OCI-LY7 (cell line): ENCODE measurements at regions not wholly inside any gene's neighbourhood (a gene's known extent, or its start where the extent isn't known, plus 50 kb on each side); places are given as distances from the start of the nearest gene placed in this dataset.

Source experiments
- EZH2phosphoT487 ChIP-seq: fragments of 200-600 bp; sonication (generic); IDR thresholded peaks from 2 replicates; pipeline ENCODE4 v1.6.1; 2018; ENCODE audit warnings: low read depth, borderline replicate concordance, mild to moderate bottlenecking, mixed run types, antibody characterized with exemption, low read length, moderate library complexity, mixed read lengths
- TF ChIP-seq, protein P1 (sequence below): fragments of 200-600 bp; sonication (generic); conservative IDR thresholded peaks from 2 replicates; pipeline ENCODE4 v1.5.1; 2014; ENCODE audit warnings: mild to moderate bottlenecking, antibody characterized with exemption, low read length, moderate library complexity, mixed read lengths

DNA sequence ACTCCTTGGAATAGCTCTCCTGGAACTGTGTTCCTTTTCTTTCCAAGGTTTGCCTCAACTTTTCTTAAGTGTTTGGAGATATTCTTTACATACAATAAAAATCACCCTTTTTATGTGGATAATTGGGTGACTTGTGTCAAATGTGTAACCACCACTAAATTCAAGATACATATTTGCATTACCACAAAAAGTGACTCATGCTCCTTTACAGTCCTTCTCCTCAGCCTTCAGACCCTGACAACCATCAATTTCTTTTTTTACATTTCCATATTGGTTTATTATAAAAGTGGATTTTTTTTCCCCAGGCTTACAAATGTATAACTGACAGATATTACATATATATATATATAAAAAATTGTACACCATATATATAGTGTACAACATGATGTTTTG lies 372.0 kb upstream of the KCNN2 start:
- TF ChIP-seq, protein P1, sequence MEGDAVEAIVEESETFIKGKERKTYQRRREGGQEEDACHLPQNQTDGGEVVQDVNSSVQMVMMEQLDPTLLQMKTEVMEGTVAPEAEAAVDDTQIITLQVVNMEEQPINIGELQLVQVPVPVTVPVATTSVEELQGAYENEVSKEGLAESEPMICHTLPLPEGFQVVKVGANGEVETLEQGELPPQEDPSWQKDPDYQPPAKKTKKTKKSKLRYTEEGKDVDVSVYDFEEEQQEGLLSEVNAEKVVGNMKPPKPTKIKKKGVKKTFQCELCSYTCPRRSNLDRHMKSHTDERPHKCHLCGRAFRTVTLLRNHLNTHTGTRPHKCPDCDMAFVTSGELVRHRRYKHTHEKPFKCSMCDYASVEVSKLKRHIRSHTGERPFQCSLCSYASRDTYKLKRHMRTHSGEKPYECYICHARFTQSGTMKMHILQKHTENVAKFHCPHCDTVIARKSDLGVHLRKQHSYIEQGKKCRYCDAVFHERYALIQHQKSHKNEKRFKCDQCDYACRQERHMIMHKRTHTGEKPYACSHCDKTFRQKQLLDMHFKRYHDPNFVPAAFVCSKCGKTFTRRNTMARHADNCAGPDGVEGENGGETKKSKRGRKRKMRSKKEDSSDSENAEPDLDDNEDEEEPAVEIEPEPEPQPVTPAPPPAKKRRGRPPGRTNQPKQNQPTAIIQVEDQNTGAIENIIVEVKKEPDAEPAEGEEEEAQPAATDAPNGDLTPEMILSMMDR: no peak
- no peak for TF ChIP-seq EZH2phosphoT487
